ENCODE measurements at regions not wholly inside any gene's neighbourhood (a gene's known extent, or its start where the extent isn't known, plus 50 kb on each side); places are given as distances from the start of the nearest gene placed in this dataset.

- no peaks in the 10 kb centered on the region for H3K79me2 ChIP-seq (ENCODE audit: insufficient read depth, low read length)
- no peaks in the 10 kb centered on the region for H3K4me1 ChIP-seq (ENCODE audit: insufficient read depth, low read length, severe bottlenecking)
- no peak overlapping the region for H3K4me3 ChIP-seq (ENCODE audit: low read depth, low read length, poor library complexity, severe bottlenecking)
- no peak overlapping the region for H3K9ac ChIP-seq (ENCODE audit: low read length)
- H3K4me2 ChIP-seq (ENCODE audit: low read length) = no peak overlapping the region
- H3K9me3 ChIP-seq (ENCODE audit: low read length) = no peaks in the 10 kb centered on the region
- no peaks in the 10 kb centered on the region for H4K20me1 ChIP-seq (ENCODE audit: insufficient read depth, low read length)
- H3F3A ChIP-seq (ENCODE audit: insufficient read depth, low read length) = no peaks in the 10 kb centered on the region
- H3K27ac ChIP-seq (ENCODE audit: low read depth, low read length, poor library complexity, severe bottlenecking) = no peak overlapping the region
- H2AFZ ChIP-seq (ENCODE audit: low read length) = no peak overlapping the region
- H3K9me2 ChIP-seq (ENCODE audit: low read depth, low read length) = no peaks in the 10 kb centered on the region
- TF ChIP-seq, protein P1, sequence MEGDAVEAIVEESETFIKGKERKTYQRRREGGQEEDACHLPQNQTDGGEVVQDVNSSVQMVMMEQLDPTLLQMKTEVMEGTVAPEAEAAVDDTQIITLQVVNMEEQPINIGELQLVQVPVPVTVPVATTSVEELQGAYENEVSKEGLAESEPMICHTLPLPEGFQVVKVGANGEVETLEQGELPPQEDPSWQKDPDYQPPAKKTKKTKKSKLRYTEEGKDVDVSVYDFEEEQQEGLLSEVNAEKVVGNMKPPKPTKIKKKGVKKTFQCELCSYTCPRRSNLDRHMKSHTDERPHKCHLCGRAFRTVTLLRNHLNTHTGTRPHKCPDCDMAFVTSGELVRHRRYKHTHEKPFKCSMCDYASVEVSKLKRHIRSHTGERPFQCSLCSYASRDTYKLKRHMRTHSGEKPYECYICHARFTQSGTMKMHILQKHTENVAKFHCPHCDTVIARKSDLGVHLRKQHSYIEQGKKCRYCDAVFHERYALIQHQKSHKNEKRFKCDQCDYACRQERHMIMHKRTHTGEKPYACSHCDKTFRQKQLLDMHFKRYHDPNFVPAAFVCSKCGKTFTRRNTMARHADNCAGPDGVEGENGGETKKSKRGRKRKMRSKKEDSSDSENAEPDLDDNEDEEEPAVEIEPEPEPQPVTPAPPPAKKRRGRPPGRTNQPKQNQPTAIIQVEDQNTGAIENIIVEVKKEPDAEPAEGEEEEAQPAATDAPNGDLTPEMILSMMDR (IDR thresholded peaks at IDR 0.05; ENCODE audit: low read length) = no peak
- no peak for TF ChIP-seq EZH2 (IDR thresholded peaks at IDR 0.05; ENCODE audit: borderline replicate concordance, low read length)
- H3K27me3 ChIP-seq (ENCODE audit: insufficient read depth, low read length) = no peaks in the 10 kb centered on the region
- no peaks in the 10 kb centered on the region for H3K36me3 ChIP-seq (ENCODE audit: insufficient read depth, low read length)
Measured at GRCh38 chr2:212730994-212731393, 192.4 kb upstream of the ERBB4 start.

DNA sequence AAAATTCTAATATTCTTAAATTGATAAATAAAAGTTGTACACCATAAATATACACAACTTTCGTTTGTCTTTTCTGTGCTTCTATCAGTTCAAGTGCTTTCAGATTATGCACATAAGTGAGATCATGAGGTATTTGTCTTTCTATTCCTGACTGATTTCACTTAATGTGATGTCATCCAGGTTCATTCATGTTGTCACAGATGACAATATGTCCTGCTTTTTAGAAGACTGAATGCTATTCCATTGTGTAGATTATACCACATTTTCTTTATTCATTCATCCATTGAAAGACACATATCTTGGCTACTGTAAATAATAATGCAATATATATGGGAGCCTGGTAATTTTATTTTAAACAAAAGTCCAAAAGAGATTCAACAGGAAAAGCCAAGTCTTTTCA, 190.1 kb upstream of the ERBB4 start:
- no peaks in the 10 kb centered on the region for H4K20me1 ChIP-seq (ENCODE audit: insufficient read depth, low read length)
- no peak overlapping the region for H2AFZ ChIP-seq (ENCODE audit: low read length)
- H3K9ac ChIP-seq (ENCODE audit: low read length) = no peak overlapping the region
- H3K4me1 ChIP-seq (ENCODE audit: insufficient read depth, low read length, severe bottlenecking) = no peaks in the 10 kb centered on the region
- no peaks in the 10 kb centered on the region for H3K36me3 ChIP-seq (ENCODE audit: insufficient read depth, low read length)
- no peaks in the 10 kb centered on the region for H3K27me3 ChIP-seq (ENCODE audit: insufficient read depth, low read length)
- H3K9me3 ChIP-seq (ENCODE audit: low read length) = no peaks in the 10 kb centered on the region
- TF ChIP-seq, protein P1 (IDR thresholded peaks at IDR 0.05; ENCODE audit: low read length) = no peak
- no peak for TF ChIP-seq EZH2 (IDR thresholded peaks at IDR 0.05; ENCODE audit: borderline replicate concordance, low read length)
- H3K4me3 ChIP-seq (ENCODE audit: low read depth, low read length, poor library complexity, severe bottlenecking) = no peak overlapping the region
- H3K9me2 ChIP-seq (ENCODE audit: low read depth, low read length) = no peaks in the 10 kb centered on the region
- no peaks in the 10 kb centered on the region for H3F3A ChIP-seq (ENCODE audit: insufficient read depth, low read length)
- H3K79me2 ChIP-seq (ENCODE audit: insufficient read depth, low read length) = no peaks in the 10 kb centered on the region
- H3K4me2 ChIP-seq (ENCODE audit: low read length) = no peak overlapping the region
- no peak overlapping the region for H3K27ac ChIP-seq (ENCODE audit: low read depth, low read length, poor library complexity, severe bottlenecking)

DNA sequence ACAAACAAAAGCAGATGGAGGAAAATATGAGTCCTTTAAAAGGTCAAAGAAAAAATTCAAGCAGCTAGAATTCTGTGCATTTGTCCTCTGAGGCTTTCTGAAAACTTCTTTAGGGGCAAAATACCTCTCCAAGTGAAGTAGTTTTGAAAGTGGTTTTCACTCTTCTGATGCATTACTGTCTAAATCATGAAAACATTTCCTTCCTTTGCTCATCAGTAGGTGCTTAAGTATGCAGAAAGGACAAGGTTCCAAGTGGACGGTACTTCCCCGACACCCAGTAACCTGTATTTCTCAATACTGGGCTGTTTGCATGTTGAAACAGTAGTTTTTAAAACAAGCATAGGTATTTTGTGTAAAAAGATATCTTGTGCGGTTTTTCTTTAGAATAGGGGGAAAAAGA, 189.1 kb upstream of the ERBB4 start:
- TF ChIP-seq EZH2 (IDR thresholded peaks at IDR 0.05; ENCODE audit: borderline replicate concordance, low read length) = no peak
- TF ChIP-seq, protein P1 (IDR thresholded peaks at IDR 0.05; ENCODE audit: low read length) = no peak
- H3K27ac ChIP-seq (ENCODE audit: low read depth, low read length, poor library complexity, severe bottlenecking) = no peak overlapping the region
- no peaks in the 10 kb centered on the region for H3K4me1 ChIP-seq (ENCODE audit: insufficient read depth, low read length, severe bottlenecking)
- H3K27me3 ChIP-seq (ENCODE audit: insufficient read depth, low read length) = no peaks in the 10 kb centered on the region
- no peak overlapping the region for H2AFZ ChIP-seq (ENCODE audit: low read length)
- no peaks in the 10 kb centered on the region for H4K20me1 ChIP-seq (ENCODE audit: insufficient read depth, low read length)
- no peaks in the 10 kb centered on the region for H3F3A ChIP-seq (ENCODE audit: insufficient read depth, low read length)
- H3K9me2 ChIP-seq (ENCODE audit: low read depth, low read length) = no peaks in the 10 kb centered on the region
- H3K79me2 ChIP-seq (ENCODE audit: insufficient read depth, low read length) = no peaks in the 10 kb centered on the region
- no peaks in the 10 kb centered on the region for H3K9me3 ChIP-seq (ENCODE audit: low read length)
- no peaks in the 10 kb centered on the region for H3K36me3 ChIP-seq (ENCODE audit: insufficient read depth, low read length)
- no peak overlapping the region for H3K9ac ChIP-seq (ENCODE audit: low read length)
- H3K4me2 ChIP-seq (ENCODE audit: low read length) = no peak overlapping the region
- H3K4me3 ChIP-seq (ENCODE audit: low read depth, low read length, poor library complexity, severe bottlenecking) = no peak overlapping the region
